Keratinocyte (primary cell): ENCODE measurements at regions not wholly inside any gene's neighbourhood (a gene's known extent, or its start where the extent isn't known, plus 50 kb on each side); places are given as distances from the start of the nearest gene placed in this dataset.

Experiments used
- CTCF ChIP-seq, 3 experiments: IDR thresholded peaks in 1 of 3; conservative IDR thresholded peaks in 1 of 3; optimal IDR thresholded peaks in 1 of 3; 2 replicates in 2 of 3; 3 replicates in 1 of 3; pipeline versions ENCODE3 to v1.5.1; 2011; ENCODE audit warnings: low read length in 3 of 3, mild to moderate bottlenecking in 3 of 3, moderate library complexity in 2 of 3, control low read depth in 1 of 3, inconsistent platforms in 1 of 3; ENCODE audit not compliant: insufficient read depth in 2 of 3; ENCODE audit errors: extremely low read depth in 1 of 3
- EZH2 ChIP-seq: IDR thresholded peaks from one replicate; pipeline ENCODE4 v1.6.1; 2012; ENCODE audit warnings: inconsistent platforms, mild to moderate bottlenecking, low read length, moderate library complexity

DNA sequence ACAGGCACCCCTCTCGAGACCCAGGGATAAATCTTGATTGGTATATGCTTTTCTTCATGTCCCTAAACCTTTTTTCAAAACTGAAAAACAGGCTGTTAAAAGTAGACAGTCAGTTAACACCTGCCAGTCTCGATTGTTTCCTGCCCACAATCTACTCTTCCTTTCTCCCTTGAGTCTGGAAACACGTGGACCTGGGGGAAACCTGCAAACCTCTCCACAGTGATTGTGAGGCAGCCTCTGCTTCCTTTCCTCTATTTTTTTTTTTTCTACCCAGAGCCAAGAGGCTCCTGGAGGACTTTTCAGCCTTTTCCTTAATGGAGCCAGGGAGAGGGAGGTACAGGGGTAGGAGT is 69.4 kb upstream of the CLMP start:
- TF ChIP-seq CTCF (optimal IDR thresholded peaks at IDR 0.05 in 1 of 3, IDR thresholded peaks at IDR 0.05 in 1 of 3, conservative IDR thresholded peaks at IDR 0.05 in 1 of 3; ENCODE audit: extremely low read depth in 1 of 3, insufficient read depth in 2 of 3, low read length in 3 of 3) (no peak), EZH2 (no peak)
